ENCODE measurements at regions not wholly inside any gene's neighbourhood (a gene's known extent, or its start where the extent isn't known, plus 50 kb on each side); places are given as distances from the start of the nearest gene placed in this dataset.
A peak's percentile ranks its signal among the peaks of the same experiment; 100 is the strongest.

DNA sequence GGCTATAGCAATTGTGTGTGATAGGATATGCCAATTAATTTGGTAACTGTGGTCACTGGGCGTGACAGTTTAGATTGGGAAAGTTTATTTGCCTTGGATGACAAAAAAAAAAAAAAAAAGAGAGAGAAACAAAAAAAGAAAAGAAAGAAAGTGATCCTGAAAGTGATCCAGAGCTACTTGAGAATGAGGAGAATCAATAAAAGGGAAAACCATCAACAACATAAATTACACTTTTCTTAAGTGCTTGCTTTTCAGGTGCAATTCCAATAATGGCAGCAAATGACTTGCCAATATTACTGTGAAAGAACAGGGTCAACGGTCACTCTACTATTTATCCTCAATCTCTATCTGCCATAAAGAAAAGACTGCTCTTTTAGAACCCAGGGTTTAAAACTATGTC is 191.8 kb upstream of the SEMA3C start:
- Mint-ChIP-seq H3K4me1 (ENCODE audit: unreplicated experiment) (peaks cover 34% of the 10 kb centered on the region), H3K4me3 (no peak overlapping the region), H3K27me3 (no peaks in the 10 kb centered on the region), H3K36me3 (no peaks in the 10 kb centered on the region), H3K27ac (no peak overlapping the region), H3K9me3 (peaks cover 2% of the 10 kb centered on the region)
- TF ChIP-seq, protein P1, sequence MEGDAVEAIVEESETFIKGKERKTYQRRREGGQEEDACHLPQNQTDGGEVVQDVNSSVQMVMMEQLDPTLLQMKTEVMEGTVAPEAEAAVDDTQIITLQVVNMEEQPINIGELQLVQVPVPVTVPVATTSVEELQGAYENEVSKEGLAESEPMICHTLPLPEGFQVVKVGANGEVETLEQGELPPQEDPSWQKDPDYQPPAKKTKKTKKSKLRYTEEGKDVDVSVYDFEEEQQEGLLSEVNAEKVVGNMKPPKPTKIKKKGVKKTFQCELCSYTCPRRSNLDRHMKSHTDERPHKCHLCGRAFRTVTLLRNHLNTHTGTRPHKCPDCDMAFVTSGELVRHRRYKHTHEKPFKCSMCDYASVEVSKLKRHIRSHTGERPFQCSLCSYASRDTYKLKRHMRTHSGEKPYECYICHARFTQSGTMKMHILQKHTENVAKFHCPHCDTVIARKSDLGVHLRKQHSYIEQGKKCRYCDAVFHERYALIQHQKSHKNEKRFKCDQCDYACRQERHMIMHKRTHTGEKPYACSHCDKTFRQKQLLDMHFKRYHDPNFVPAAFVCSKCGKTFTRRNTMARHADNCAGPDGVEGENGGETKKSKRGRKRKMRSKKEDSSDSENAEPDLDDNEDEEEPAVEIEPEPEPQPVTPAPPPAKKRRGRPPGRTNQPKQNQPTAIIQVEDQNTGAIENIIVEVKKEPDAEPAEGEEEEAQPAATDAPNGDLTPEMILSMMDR (conservative IDR thresholded peaks at IDR 0.05), result no peak
- no peak for DNase-seq (ENCODE audit: extremely low spot score, unreplicated experiment)

GRCh38 chr7:81098213-81098612 is 179.4 kb upstream of the SEMA3C start:
- Mint-ChIP-seq H3K4me1 (ENCODE audit: unreplicated experiment) (peaks cover 6% of the 10 kb centered on the region), H3K27ac (no peak overlapping the region), H3K4me3 (no peak overlapping the region), H3K9me3 (no peaks in the 10 kb centered on the region), H3K36me3 (no peaks in the 10 kb centered on the region), H3K27me3 (no peaks in the 10 kb centered on the region)
- TF ChIP-seq, protein P1 (conservative IDR thresholded peaks at IDR 0.05), result no peak
- no peak for DNase-seq (ENCODE audit: extremely low spot score, unreplicated experiment)

DNA sequence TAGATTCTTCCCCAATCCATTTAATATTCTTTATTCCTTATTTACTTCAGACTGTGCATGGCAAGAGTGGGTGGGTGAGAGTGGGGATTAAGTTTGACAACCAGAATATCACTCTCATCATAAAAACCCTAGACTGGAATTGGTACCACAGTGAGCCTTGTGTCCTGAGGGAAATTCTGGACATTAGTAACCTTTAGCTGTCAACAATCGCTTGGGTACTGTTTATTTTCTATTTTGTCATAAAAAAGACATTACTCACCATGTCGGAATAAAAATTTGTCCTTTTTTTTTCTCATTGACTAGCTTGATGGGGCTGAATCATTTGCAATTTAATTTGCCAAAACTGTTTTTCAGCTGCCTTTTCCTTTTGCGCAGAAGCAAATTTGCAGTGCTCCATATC is 176.1 kb upstream of the SEMA3C start:
- no peaks in the 10 kb centered on the region for H3K36me3 Mint-ChIP-seq
- no peak for DNase-seq (ENCODE audit: extremely low spot score, unreplicated experiment)
- no peak overlapping the region for H3K27ac Mint-ChIP-seq
- H3K4me1 Mint-ChIP-seq (ENCODE audit: unreplicated experiment), result peaks cover 6% of the 10 kb centered on the region
- no peak overlapping the region for H3K4me3 Mint-ChIP-seq
- no peaks in the 10 kb centered on the region for H3K27me3 Mint-ChIP-seq
- TF ChIP-seq, protein P1 (conservative IDR thresholded peaks at IDR 0.05), result no peak
- peaks cover 4% of the 10 kb centered on the region for H3K9me3 Mint-ChIP-seq

- Mint-ChIP-seq H3K36me3 (peaks cover 4% of the 10 kb centered on the region), H3K4me1 (ENCODE audit: unreplicated experiment) (peaks cover 4% of the 10 kb centered on the region), H3K4me3 (no peak overlapping the region), H3K27ac (no peak overlapping the region), H3K27me3 (no peaks in the 10 kb centered on the region), H3K9me3 (peaks cover 10% of the 10 kb centered on the region)
- TF ChIP-seq, protein P1 (conservative IDR thresholded peaks at IDR 0.05), result no peak
- no peak for DNase-seq (ENCODE audit: extremely low spot score, unreplicated experiment)
Observed at GRCh38 chr7:81081616-81082015, 162.8 kb upstream of the SEMA3C start.

DNA sequence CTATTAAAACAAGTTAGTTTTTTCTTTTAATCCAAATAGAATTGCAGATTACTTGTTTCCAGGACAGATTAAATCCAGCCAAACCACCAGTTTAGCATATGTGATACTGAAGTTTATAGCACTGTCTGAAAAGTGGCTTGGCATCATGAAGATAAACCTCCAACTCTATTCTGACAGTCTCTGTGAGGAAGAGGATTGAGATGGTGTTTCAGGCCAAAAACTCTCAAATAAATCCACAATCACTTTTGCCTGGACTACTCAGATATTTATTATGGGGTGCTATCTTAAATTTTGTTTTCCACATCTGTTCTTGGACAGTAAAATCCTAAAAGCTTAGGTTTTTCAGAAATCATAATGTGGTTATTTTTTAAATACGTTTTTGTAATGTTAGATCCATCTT is 161.7 kb upstream of the SEMA3C start:
- TF ChIP-seq, protein P1 (conservative IDR thresholded peaks at IDR 0.05), result no peak
- Mint-ChIP-seq H3K9me3 (peaks cover 10% of the 10 kb centered on the region), H3K27me3 (no peaks in the 10 kb centered on the region), H3K4me3 (no peak overlapping the region), H3K36me3 (peaks cover 4% of the 10 kb centered on the region), H3K4me1 (ENCODE audit: unreplicated experiment) (peaks cover 4% of the 10 kb centered on the region), H3K27ac (no peak overlapping the region)
- no peak for DNase-seq (ENCODE audit: extremely low spot score, unreplicated experiment)

GRCh38 chr7:81079746-81080145 is 160.9 kb upstream of the SEMA3C start:
- Mint-ChIP-seq H3K36me3 (peaks cover 4% of the 10 kb centered on the region), H3K27ac (peak overlapping the region; percentile 11), H3K9me3 (peaks cover 10% of the 10 kb centered on the region), H3K4me1 (ENCODE audit: unreplicated experiment) (peaks cover 4% of the 10 kb centered on the region), H3K27me3 (no peaks in the 10 kb centered on the region), H3K4me3 (no peak overlapping the region)
- no peak for DNase-seq (ENCODE audit: extremely low spot score, unreplicated experiment)
- TF ChIP-seq, protein P1 (conservative IDR thresholded peaks at IDR 0.05), result no peak

Measured in type B pancreatic cell (in vitro differentiated cells).